Fibroblast of the aortic adventitia (primary cell): ENCODE measurements at regions not wholly inside any gene's neighbourhood (a gene's known extent, or its start where the extent isn't known, plus 50 kb on each side); places are given as distances from the start of the nearest gene placed in this dataset.

ENCODE experiments used
- DNase-seq: peaks from one replicate; pipeline ENCODE4 v3.0.0-alpha.2; 2010; ENCODE audit warnings: low read depth
- H3K4me3 ChIP-seq: 2 replicates; pipeline ENCODE4 v1.5.1; 2011; ENCODE audit warnings: low read depth, mild to moderate bottlenecking, control low read depth, low read length, moderate library complexity
- CTCF ChIP-seq: IDR thresholded peaks from 2 replicates; pipeline ENCODE4 v1.5.1; 2011; ENCODE audit warnings: mild to moderate bottlenecking, low read length, control low read depth, inconsistent platforms; ENCODE audit not compliant: insufficient read depth

- H3K4me3 ChIP-seq = no peak overlapping the region
- peak; percentile 40 for DNase-seq
- TF ChIP-seq CTCF = no peak
Observed at GRCh38 chr14:44833376-44834060, 128.2 kb downstream of the KLHL28 start.

- H3K4me3 ChIP-seq = no peak overlapping the region
- no peak for TF ChIP-seq CTCF
- peak; percentile 15 for DNase-seq
Observed at GRCh38 chr14:44830371-44830770, 131.4 kb downstream of the KLHL28 start.

GRCh38 chr14:44829021-44829420, 132.7 kb downstream of the KLHL28 start:
- TF ChIP-seq CTCF = no peak
- DNase-seq = no peak

GRCh38 chr14:44828023-44828422, 133.7 kb downstream of the KLHL28 start:
- no peak for TF ChIP-seq CTCF
- DNase-seq = no peak
- no peak overlapping the region for H3K4me3 ChIP-seq

More at GRCh38 chr14:44829021-44829420, 132.7 kb downstream of the KLHL28 start:
- no peak overlapping the region for H3K4me3 ChIP-seq

GRCh38 chr14:44820230-44820964, 141.3 kb downstream of the KLHL28 start:
- no peak for TF ChIP-seq CTCF
- DNase-seq = no peak
- no peak overlapping the region for H3K4me3 ChIP-seq

GRCh38 chr14:44814196-44814595, 147.6 kb downstream of the KLHL28 start:
- TF ChIP-seq CTCF = no peak
- no peak for DNase-seq
- H3K4me3 ChIP-seq = no peak overlapping the region
